IMR-90 (cell line): ENCODE measurements at regions not wholly inside any gene's neighbourhood (a gene's known extent, or its start where the extent isn't known, plus 50 kb on each side); places are given as distances from the start of the nearest gene placed in this dataset.

ENCODE experiments used
- ATAC-seq: fragments of 200-7000 bp; cut with Tn5 transposase; 2 replicates; pipeline ENCODE4 v1.9.1; 2020; ENCODE audit warnings: low read depth, mild to moderate bottlenecking, moderate library complexity
- BruUV-seq: library from RNA; stranded (reverse); fragments of 400-500 nt; replicated peaks from 2 replicates; lab custom pipeline; 2021; lab: Mats Ljungman, UMichigan
- CTCF ChIA-PET: fragments of 300-600 bp; formaldehyde crosslinking; extraction: SDS; loops from one replicate; lab custom pipeline; 2021; ENCODE audit warnings: antibody characterized with exemption; lab: Yijun Ruan, JAX
- POLR2A ChIA-PET: fragments of 300-600 bp; sonication (Branson Sonifier 250); formaldehyde crosslinking; loops from one replicate; lab custom pipeline; 2022; ENCODE audit warnings: antibody characterized with exemption; ENCODE audit not compliant: unreplicated experiment; lab: Charles Lee
- DNase-seq: peaks from one replicate; pipeline ENCODE4 v3.0.0; 2013
- H2AFZ ChIP-seq: replicated peaks from 2 replicates; pipeline ENCODE3; 2013; ENCODE audit warnings: low read length, mild to moderate bottlenecking; ENCODE audit not compliant: poor library complexity
- H2AK5ac ChIP-seq: 2 replicates; pipeline ENCODE4 v1.6.1; 2013; ENCODE audit warnings: low read depth, low read length, inconsistent platforms
- H2AK9ac ChIP-seq: replicated peaks from 2 replicates; pipeline ENCODE3; 2013; ENCODE audit warnings: mild to moderate bottlenecking, low read depth, low read length, moderate library complexity; ENCODE audit not compliant: poor library complexity
- H2BK120ac ChIP-seq: 2 replicates; pipeline ENCODE4 v1.6.1; 2013; ENCODE audit warnings: low read depth, low read length, inconsistent platforms
- H2BK15ac ChIP-seq: 3 replicates; pipeline ENCODE4 v1.6.1; 2013; ENCODE audit warnings: low read depth, low read length, inconsistent platforms
- H2BK20ac ChIP-seq: 2 replicates; pipeline ENCODE4 v1.6.1; 2013; ENCODE audit warnings: low read depth, mild to moderate bottlenecking, inconsistent platforms, low read length, moderate library complexity
- H2BK5ac ChIP-seq: 2 replicates; pipeline ENCODE4 v1.6.1; 2013; ENCODE audit warnings: mild to moderate bottlenecking, low read depth, low read length, inconsistent platforms; ENCODE audit not compliant: poor library complexity, severe bottlenecking
- H3K14ac ChIP-seq: replicated peaks from 2 replicates; pipeline ENCODE4 v1.6.1; 2013; ENCODE audit warnings: low read depth, low read length, inconsistent platforms
- H3K18ac ChIP-seq: 2 replicates; pipeline ENCODE4 v1.6.1; 2013; ENCODE audit warnings: low read depth, low read length, control low read depth
- H3K23ac ChIP-seq: 2 replicates; pipeline ENCODE4 v1.6.1; 2013; ENCODE audit warnings: low read depth, low read length, inconsistent platforms
- H3K27ac ChIP-seq: 2 replicates; pipeline ENCODE4 v1.5.1; 2013; ENCODE audit warnings: mild to moderate bottlenecking, control low read depth, low read length; ENCODE audit not compliant: insufficient read depth
- H3K27me3 ChIP-seq: 2 replicates; pipeline ENCODE4 v1.6.1; 2013; ENCODE audit warnings: low read length; ENCODE audit not compliant: control insufficient read depth, insufficient read depth
- H3K36me3 ChIP-seq: 2 replicates; pipeline ENCODE4 v1.6.1; 2013; ENCODE audit warnings: low read length, mixed read lengths; ENCODE audit not compliant: control insufficient read depth, insufficient read depth
- H3K4ac ChIP-seq: 2 replicates; pipeline ENCODE4 v1.6.1; 2013; ENCODE audit warnings: low read depth, low read length, inconsistent platforms
- H3K4me1 ChIP-seq: 2 replicates; pipeline ENCODE4 v1.6.1; 2013; ENCODE audit warnings: low read length, mixed read lengths; ENCODE audit not compliant: control insufficient read depth, insufficient read depth
- H3K4me2 ChIP-seq: 2 replicates; pipeline ENCODE4 v1.6.1; 2013; ENCODE audit warnings: low read depth, mild to moderate bottlenecking, control low read depth, low read length, moderate library complexity
- H3K4me3 ChIP-seq: 2 replicates; pipeline ENCODE4 v1.5.1; 2013; ENCODE audit warnings: low read depth, mild to moderate bottlenecking, control low read depth, low read length, moderate library complexity; ENCODE audit not compliant: insufficient read depth
- H3K56ac ChIP-seq: 2 replicates; pipeline ENCODE4 v1.6.1; 2013; ENCODE audit warnings: low read length, inconsistent platforms; ENCODE audit not compliant: insufficient read depth; ENCODE audit errors: extremely low read depth
- H3K79me1 ChIP-seq, 2 experiments: 2 replicates each; pipeline ENCODE4 v1.6.1; 2013; ENCODE audit warnings: low read length in 2 of 2, inconsistent platforms in 1 of 2, low read depth in 1 of 2
- H3K9ac ChIP-seq: 2 replicates; pipeline ENCODE4 v1.6.1; 2013; ENCODE audit warnings: low read depth, low read length, control low read depth
- H3K9me1 ChIP-seq: 2 replicates; pipeline ENCODE4 v1.6.1; 2013; ENCODE audit warnings: low read length, inconsistent platforms; ENCODE audit not compliant: insufficient read depth
- H3K9me3 ChIP-seq: 2 replicates; pipeline ENCODE4 v1.6.1; 2013; ENCODE audit warnings: low read length; ENCODE audit not compliant: control insufficient read depth, insufficient read depth
- H4K20me1 ChIP-seq: 2 replicates; pipeline ENCODE4 v1.6.1; 2013; ENCODE audit warnings: low read length, inconsistent platforms; ENCODE audit not compliant: insufficient read depth
- H4K5ac ChIP-seq: 2 replicates; pipeline ENCODE4 v1.6.1; 2013; ENCODE audit warnings: mild to moderate bottlenecking, low read depth, low read length, control low read depth
- H4K8ac ChIP-seq, 2 experiments: 2 replicates each; pipeline ENCODE4 v1.6.1; 2013; ENCODE audit warnings: low read depth in 2 of 2, low read length in 2 of 2, control low read depth in 1 of 2, inconsistent platforms in 1 of 2
- H4K91ac ChIP-seq: 2 replicates; pipeline ENCODE4 v1.6.1; 2013; ENCODE audit warnings: low read depth, low read length, inconsistent platforms; ENCODE audit not compliant: insufficient read depth
- BHLHE40 ChIP-seq: fragments of 150-350 bp; IDR thresholded peaks from 2 replicates; pipeline ENCODE4 v1.6.1; 2016; ENCODE audit warnings: mild to moderate bottlenecking, low read depth, low read length
- CEBPB ChIP-seq: IDR thresholded peaks from 2 replicates; pipeline ENCODE4 v1.6.1; 2012; ENCODE audit warnings: low read depth, low read length, improper control_type of control experiment
- CHD1 ChIP-seq: IDR thresholded peaks from 2 replicates; pipeline ENCODE4 v1.6.1; 2012; ENCODE audit warnings: low read depth, low read length, improper control_type of control experiment
- FOS ChIP-seq: fragments of 150-350 bp; IDR thresholded peaks from 2 replicates; pipeline ENCODE4 v1.6.1; 2016; ENCODE audit warnings: low read depth, low read length
- MAFK ChIP-seq: IDR thresholded peaks from 2 replicates; pipeline ENCODE4 v1.6.1; 2012; ENCODE audit warnings: low read depth, low read length, improper control_type of control experiment
- MAZ ChIP-seq: IDR thresholded peaks from 2 replicates; pipeline ENCODE4 v1.6.1; 2012; ENCODE audit warnings: low read depth, mild to moderate bottlenecking, low read length, improper control_type of control experiment, moderate library complexity, borderline replicate concordance
- MXI1 ChIP-seq: IDR thresholded peaks from 2 replicates; pipeline ENCODE4 v1.6.1; 2012; ENCODE audit warnings: low read depth, mild to moderate bottlenecking, low read length, moderate library complexity, borderline replicate concordance
- NFE2L2 ChIP-seq: fragments of 150-350 bp; IDR thresholded peaks from 2 replicates; pipeline ENCODE4 v1.6.1; 2016; ENCODE audit warnings: low read depth, mild to moderate bottlenecking, low read length
- POLR2A ChIP-seq: IDR thresholded peaks from 2 replicates; pipeline ENCODE4 v1.6.1; 2012; ENCODE audit warnings: mild to moderate bottlenecking, low read depth, low read length
- RAD21 ChIP-seq: IDR thresholded peaks from 2 replicates; pipeline ENCODE4 v1.6.1; 2012; ENCODE audit warnings: low read length, improper control_type of control experiment
- RCOR1 ChIP-seq: IDR thresholded peaks from 2 replicates; pipeline ENCODE4 v1.6.1; 2012; ENCODE audit warnings: mild to moderate bottlenecking, low read length, improper control_type of control experiment; ENCODE audit not compliant: insufficient replicate concordance
- RFX5 ChIP-seq: IDR thresholded peaks from 2 replicates; pipeline ENCODE4 v1.8.0; 2012; ENCODE audit warnings: low read depth, mild to moderate bottlenecking, low read length, moderate library complexity
- SMC3 ChIP-seq: fragments of 150-350 bp; IDR thresholded peaks from 2 replicates; pipeline ENCODE4 v1.6.1; 2016; ENCODE audit warnings: low read depth, mild to moderate bottlenecking, antibody characterized with exemption, low read length, moderate library complexity
- WGBS, 2 experiments: methylation state at CpG; one replicate each; pipeline versions ENCODE4 v1.1.5 to v1.1.7; 2013; ENCODE audit warnings: missing lambda C conversion rate in 2 of 2; ENCODE audit not compliant: insufficient read length in 1 of 2; ENCODE audit errors: extremely low coverage in 2 of 2; 5-methylcytosine and 5-hydroxymethylcytosine counted together
- dilution Hi-C: fragments of 300-500 bp; cut with HindIII; formaldehyde crosslinking; loops from one replicate; pipeline ENCODE4 v1.14.3; 2018; ENCODE audit warnings: low sequenced_read_pairs; ENCODE audit not compliant: unreplicated experiment
- in situ Hi-C: fragments of 300-500 bp; cut with MboI; formaldehyde crosslinking; loops from 3 replicates; pipeline ENCODE4 v1.14.3; 2019; ENCODE audit warnings: low sequenced_read_pairs, inconsistent platforms, mixed read lengths
- intact Hi-C: fragments of 100-400 bp; cut with micrococcal nuclease; formaldehyde crosslinking; loops from 2 replicates; pipeline ENCODE4 v1.10.0; 2022
- TF ChIP-seq, protein P1 (sequence below): fragments of 150-350 bp; IDR thresholded peaks from 2 replicates; pipeline ENCODE4 v1.6.1; 2017; ENCODE audit warnings: mild to moderate bottlenecking, antibody characterized with exemption, low read length, low read depth
- TF ChIP-seq, protein P2 (sequence below): fragments of 150-350 bp; IDR thresholded peaks from 2 replicates; pipeline ENCODE4 v1.6.1; 2016; ENCODE audit warnings: low read depth, mild to moderate bottlenecking, low read length, moderate library complexity, borderline replicate concordance
- TF ChIP-seq, protein P3 (sequence below): conservative IDR thresholded peaks from 2 replicates; pipeline ENCODE4 v1.5.1; 2012; ENCODE audit warnings: mild to moderate bottlenecking, low read depth, low read length, improper control_type of control experiment

DNA sequence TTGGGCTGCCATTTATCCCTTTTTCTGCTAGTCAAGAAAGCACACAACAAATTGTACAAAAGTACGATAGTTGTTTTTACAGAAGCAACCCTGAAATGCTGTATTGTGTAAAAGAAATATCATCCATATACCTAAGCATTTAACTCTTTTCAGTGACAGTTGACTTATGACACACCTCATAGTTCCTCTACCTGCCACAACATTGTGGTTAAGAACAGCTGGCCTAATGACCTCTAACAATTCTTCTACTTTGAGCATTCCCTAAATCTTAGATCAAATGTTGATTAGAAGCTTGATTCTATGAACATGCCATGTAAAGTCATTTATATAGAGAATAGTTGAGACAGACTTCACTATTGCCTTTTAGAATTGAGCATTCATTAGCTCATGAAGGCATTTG, 165.9 kb upstream of the SETBP1 start:
- no peak overlapping the region for H3K56ac ChIP-seq
- H3K79me1 ChIP-seq: no peaks in the 10 kb centered on the region
- dilution Hi-C loops: no loop called here
- ATAC-seq: no peak
- intact Hi-C loops: no loop called here
- H4K91ac ChIP-seq: no peak overlapping the region
- no TSS peak for BruUV-seq
- no peak overlapping the region for H2AK9ac ChIP-seq
- H3K4me1 ChIP-seq: no peaks in the 10 kb centered on the region
- no peak overlapping the region for H3K4ac ChIP-seq
- no peaks in the 10 kb centered on the region for H3K36me3 ChIP-seq
- H3K23ac ChIP-seq: no peak overlapping the region
- no peak overlapping the region for H3K4me3 ChIP-seq
- H3K9ac ChIP-seq: no peak overlapping the region
- in situ Hi-C loops: no loop called here
- H2AFZ ChIP-seq: no peak overlapping the region
- no peak overlapping the region for H2BK15ac ChIP-seq
- H2BK120ac ChIP-seq: no peak overlapping the region
- H4K20me1 ChIP-seq: no peaks in the 10 kb centered on the region
- H4K5ac ChIP-seq: no peak overlapping the region
- CTCF ChIA-PET: no interaction called here
- H3K27ac ChIP-seq: no peak overlapping the region
- no peaks in the 10 kb centered on the region for H3K9me1 ChIP-seq
- H2BK5ac ChIP-seq: no peak overlapping the region
- no peaks in the 10 kb centered on the region for H3K9me3 ChIP-seq
- H2BK20ac ChIP-seq: no peak overlapping the region
- POLR2A ChIA-PET: no interaction called here
- H3K4me2 ChIP-seq: no peak overlapping the region
- H3K18ac ChIP-seq: no peak overlapping the region
- H3K27me3 ChIP-seq: no peaks in the 10 kb centered on the region
- TF ChIP-seq SMC3 (no peak), BHLHE40 (no peak), POLR2A (no peak), MAFK (no peak), RFX5 (no peak), MAZ (no peak), CEBPB (no peak), RAD21 (no peak), MXI1 (no peak), CHD1 (no peak), NFE2L2 (no peak), RCOR1 (no peak), FOS (no peak)
- TF ChIP-seq, protein P1, sequence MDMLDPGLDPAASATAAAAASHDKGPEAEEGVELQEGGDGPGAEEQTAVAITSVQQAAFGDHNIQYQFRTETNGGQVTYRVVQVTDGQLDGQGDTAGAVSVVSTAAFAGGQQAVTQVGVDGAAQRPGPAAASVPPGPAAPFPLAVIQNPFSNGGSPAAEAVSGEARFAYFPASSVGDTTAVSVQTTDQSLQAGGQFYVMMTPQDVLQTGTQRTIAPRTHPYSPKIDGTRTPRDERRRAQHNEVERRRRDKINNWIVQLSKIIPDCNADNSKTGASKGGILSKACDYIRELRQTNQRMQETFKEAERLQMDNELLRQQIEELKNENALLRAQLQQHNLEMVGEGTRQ: no peak
- TF ChIP-seq, protein P2, sequence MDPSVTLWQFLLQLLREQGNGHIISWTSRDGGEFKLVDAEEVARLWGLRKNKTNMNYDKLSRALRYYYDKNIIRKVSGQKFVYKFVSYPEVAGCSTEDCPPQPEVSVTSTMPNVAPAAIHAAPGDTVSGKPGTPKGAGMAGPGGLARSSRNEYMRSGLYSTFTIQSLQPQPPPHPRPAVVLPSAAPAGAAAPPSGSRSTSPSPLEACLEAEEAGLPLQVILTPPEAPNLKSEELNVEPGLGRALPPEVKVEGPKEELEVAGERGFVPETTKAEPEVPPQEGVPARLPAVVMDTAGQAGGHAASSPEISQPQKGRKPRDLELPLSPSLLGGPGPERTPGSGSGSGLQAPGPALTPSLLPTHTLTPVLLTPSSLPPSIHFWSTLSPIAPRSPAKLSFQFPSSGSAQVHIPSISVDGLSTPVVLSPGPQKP: no peak
- TF ChIP-seq, protein P3, sequence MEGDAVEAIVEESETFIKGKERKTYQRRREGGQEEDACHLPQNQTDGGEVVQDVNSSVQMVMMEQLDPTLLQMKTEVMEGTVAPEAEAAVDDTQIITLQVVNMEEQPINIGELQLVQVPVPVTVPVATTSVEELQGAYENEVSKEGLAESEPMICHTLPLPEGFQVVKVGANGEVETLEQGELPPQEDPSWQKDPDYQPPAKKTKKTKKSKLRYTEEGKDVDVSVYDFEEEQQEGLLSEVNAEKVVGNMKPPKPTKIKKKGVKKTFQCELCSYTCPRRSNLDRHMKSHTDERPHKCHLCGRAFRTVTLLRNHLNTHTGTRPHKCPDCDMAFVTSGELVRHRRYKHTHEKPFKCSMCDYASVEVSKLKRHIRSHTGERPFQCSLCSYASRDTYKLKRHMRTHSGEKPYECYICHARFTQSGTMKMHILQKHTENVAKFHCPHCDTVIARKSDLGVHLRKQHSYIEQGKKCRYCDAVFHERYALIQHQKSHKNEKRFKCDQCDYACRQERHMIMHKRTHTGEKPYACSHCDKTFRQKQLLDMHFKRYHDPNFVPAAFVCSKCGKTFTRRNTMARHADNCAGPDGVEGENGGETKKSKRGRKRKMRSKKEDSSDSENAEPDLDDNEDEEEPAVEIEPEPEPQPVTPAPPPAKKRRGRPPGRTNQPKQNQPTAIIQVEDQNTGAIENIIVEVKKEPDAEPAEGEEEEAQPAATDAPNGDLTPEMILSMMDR: no peak
- no peak overlapping the region for H4K8ac ChIP-seq
- no peak for DNase-seq
- no peak overlapping the region for H3K14ac ChIP-seq
- H2AK5ac ChIP-seq: no peak overlapping the region
- WGBS, 2 experiments: no CpG with 5 or more reads among the region's 1 CpG
